Right renal pelvis (tissue), 4 donors: ENCODE measurements at regions not wholly inside any gene's neighbourhood (a gene's known extent, or its start where the extent isn't known, plus 50 kb on each side); places are given as distances from the start of the nearest gene placed in this dataset.
"Not testable (repeated sequence)": the region's sequence is repeated elsewhere in the genome, so short reads cannot be mapped to it uniquely, and the experiment has no call there.

Source experiments
- DNase-seq, 4 donors: peaks; one replicate each; pipeline ENCODE4 v3.0.0-alpha.2; 2013; ENCODE audit warnings: low read depth in 4 of 4, low spot score in 3 of 4, missing footprints in 1 of 4

DNA sequence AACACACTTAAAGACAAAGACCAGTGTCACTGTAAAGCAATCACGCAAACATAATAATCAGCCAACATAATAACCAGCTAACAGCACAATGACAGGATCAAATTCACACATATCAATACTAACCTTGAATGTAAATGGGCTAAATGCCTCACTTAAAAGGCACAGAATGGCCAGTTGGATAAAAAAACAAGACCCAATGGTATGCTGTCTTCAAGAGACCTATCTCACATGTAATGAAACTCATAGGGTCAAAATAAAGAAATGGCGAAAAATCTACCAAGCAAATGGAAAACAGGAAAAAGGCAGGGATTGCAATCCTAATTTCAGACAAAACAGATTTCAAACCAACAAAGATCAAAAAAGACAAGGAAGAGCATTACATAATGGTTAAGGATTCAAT lies 78.2 kb upstream of the RAB12 start:
- not testable (repeated sequence) for DNase-seq

DNA sequence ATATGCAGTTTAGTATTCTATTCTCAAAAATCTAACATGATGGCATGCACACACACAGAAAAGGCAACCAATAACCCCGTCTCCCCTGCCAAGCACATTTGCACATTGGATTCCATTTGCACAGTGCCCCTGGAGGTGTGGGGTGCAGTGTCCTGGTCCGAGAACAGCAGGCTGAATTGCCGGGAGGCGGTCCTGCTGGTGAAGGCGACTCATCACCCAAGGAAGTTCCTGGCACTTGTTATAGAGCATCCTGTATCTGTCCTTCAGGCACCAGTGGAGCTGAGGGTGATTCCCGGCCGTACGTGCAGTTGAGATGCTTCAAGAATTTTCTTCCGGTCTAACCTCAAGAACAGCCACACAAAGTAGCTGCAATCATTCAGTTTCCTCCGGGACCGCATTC lies 73.0 kb upstream of the RAB12 start:
- no peak for DNase-seq

DNA sequence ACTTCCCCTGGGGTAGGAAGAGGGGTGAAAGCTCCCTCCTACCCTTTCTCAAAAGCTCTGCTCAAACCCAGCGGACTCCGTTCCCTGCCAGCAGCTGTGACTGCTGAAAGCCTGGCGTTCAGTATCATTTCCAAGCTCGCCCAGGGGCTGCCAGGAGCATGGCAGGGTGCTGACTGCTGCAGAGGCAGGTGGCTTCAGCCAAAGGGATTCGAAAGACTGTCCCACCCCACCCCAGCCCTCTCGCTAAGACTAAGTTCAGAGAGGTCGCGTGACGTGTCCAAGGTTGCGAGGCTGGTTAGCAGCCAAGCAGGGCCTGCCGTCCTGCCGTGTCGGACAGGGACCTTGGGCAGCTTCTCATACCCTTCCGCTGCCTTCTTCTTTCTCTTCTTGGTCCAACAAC lies 72.3 kb upstream of the RAB12 start:
- DNase-seq = no peak

DNA sequence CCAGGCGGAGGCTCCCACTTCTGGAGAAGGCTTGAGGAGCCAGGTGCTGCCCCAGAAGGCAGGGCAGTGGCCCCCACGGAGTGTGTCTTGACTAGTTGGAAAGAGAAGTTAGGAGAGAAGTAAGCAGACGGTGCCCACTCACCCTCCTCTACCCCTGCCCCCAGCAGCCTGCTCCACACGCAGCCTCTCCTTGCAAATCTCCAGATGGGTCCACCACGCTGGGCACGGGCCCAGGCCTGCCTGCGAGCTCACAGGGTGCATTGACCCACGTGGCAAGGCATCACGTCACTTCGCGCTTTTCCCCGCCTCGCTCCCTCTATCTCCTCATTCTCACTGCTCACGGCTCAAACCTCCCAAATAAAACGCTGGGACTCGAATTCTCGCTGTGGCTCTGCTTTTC lies 71.8 kb upstream of the RAB12 start:
- DNase-seq = no peak

DNA sequence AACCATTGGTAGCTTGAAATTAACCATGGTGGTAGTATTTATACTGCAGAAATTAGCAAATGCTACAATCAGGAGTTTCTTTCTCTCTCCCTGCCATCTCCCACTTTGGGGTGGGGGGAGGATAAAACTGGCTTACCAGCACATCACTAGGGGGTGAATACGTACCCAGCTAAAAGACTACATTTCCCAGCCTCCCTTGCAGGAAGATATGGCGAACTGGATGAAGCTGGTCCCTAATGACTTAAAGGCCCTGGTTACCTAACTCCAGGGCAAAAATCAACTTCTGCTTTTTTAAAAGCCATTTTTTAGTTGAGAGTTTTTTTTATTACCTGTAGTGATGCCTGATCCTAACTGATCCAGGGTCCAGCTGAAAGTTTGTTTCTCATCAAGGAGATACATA lies 70.3 kb upstream of the RAB12 start:
- DNase-seq = no peak

DNA sequence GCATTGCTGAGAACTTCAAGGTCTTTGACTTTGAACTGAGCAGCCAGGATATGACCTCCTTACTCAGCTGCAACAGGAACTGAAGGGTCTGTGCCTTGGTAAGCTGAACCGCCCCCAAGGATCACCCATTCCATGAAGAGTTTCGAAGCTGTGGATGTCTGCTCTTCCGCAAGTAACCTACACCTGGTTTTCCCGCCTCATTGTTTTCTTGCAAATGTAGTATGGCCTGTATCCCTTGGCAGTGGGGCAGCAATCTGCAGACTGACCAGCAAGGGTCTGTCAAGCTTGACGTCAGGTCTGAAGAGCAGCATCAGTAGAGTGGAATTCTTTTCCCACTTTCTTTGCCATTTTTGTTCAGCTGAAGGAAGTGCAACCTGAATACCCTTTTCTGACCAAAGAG lies 62.6 kb upstream of the RAB12 start:
- no peak for DNase-seq

DNA sequence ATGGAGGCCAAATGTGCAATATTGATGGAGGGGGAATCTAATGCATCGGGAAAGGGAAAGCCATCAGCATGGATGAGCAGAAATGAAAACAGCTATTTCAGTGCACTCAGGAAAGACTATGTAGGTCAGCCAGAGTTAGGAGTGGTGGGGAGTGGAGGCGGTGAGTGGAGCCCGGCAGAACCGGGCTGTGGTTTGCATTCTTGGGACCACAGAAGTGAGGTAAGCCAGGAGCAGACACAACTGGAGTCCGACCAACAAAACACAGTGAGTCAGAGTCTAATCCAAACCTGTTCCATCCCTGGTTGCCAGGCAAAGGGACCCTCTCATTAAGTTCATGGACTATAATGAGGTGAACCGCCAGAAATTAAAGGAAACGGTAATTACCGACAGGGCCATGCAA lies 61.1 kb upstream of the RAB12 start:
- DNase-seq = no peak

DNA sequence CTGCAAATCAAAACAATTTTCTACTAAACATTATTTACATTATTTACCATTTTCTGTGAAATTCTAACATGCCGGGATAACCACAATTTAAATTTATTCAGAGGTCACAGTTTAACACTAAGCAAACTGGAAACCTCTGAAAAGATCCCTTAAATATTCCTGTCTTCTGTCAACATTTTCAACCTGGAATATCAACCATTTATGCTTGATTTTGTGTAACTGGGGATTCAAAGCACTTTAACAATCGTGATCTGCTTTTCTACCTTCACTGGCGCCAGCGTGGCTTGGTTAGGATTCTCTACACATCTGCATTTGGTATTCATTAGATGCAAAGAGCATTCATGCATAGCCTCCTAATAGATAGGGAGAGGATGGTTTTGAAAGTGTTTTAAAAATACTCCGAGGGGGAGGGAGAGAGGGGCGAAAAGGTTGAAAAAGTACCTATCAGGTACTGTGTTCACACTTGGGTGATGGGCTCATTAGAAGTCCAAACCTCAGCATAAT lies 59.9 kb upstream of the RAB12 start:
- no peak for DNase-seq

DNA sequence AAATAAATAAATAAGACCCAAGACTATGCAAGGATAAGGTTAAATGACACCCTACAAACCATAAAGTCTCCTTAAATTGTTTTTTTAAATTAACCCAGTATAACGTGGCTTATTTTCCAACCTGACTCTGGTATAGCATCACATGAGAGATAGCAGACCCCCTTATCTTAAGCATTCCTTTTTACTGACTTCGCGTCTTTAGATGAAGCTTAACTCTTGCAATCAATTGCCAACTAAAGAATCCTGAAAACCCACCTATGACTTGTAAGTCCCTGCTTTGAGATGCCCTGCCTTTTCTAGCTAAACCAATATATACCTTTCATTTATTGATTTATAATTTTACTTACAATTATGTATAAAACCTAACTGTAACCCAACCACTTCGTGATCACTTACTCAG lies 57.1 kb upstream of the RAB12 start:
- no peak for DNase-seq

DNA sequence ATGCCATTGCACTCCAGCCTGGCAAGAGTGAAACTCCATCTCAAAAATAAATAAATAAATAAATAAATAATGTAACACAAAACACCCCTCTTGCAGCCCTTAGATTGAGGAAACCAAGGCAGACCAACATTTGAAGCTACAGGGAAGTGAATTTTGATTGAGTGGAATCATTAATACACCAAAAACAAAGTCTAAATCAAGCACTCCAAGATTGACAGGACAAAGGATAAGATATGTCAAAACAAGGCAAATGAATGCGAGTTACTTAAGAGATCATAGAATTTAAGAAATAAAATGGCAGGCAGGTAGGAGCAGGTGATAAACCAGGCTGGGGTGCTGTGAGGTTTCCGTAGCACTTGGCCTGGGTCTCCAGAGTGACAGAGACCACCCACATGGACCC lies 54.9 kb upstream of the RAB12 start:
- DNase-seq = no peak

DNA sequence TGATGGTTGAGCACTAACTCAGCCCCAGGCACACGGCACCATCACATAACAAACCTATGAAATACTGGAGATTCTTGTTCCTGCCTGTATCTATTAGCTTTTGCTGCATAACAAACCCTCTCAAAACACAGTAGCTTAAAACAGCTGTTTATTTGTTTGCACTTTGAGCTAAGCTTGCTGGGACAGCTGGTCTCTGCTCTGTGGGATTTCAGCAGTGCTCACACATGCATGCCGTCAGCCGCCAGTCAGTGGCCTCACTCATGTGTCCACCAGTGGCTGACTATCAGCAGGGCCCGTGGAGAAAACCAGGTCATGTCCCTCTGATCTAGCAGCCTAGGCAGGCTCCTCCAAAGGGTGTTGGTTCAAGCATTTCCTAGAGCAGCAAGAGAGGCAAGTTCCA lies 52.8 kb upstream of the RAB12 start:
- DNase-seq = no peak
